SU-DHL-6 (cell line): ENCODE measurements at regions not wholly inside any gene's neighbourhood (a gene's known extent, or its start where the extent isn't known, plus 50 kb on each side); places are given as distances from the start of the nearest gene placed in this dataset.

Source experiments
- H2AFZ ChIP-seq: fragments of 200-600 bp; sonication (generic); 2 replicates; pipeline ENCODE4 v1.6.1; 2014; ENCODE audit warnings: low read depth, mild to moderate bottlenecking, moderate library complexity, mixed read lengths, antibody characterized with exemption, low read length; ENCODE audit not compliant: severe bottlenecking
- H3F3A ChIP-seq: fragments of 200-600 bp; shearing (Covaris generic); 2 replicates; pipeline ENCODE4 v1.6.0; 2016; ENCODE audit warnings: antibody characterized with exemption, mild to moderate bottlenecking; ENCODE audit not compliant: insufficient read depth
- H3K27ac ChIP-seq: fragments of 200-600 bp; sonication (generic); 2 replicates; pipeline ENCODE4 v1.5.1; 2016; ENCODE audit warnings: low read depth, mild to moderate bottlenecking, low read length, moderate library complexity, mixed read lengths
- H3K27me3 ChIP-seq: fragments of 200-600 bp; sonication (generic), shearing (Covaris generic); 2 replicates; pipeline ENCODE4 v1.6.0; 2014; ENCODE audit warnings: mild to moderate bottlenecking, low read length
- H3K36me3 ChIP-seq: fragments of 200-600 bp; sonication (generic); 2 replicates; pipeline ENCODE4 v1.6.1; 2014; ENCODE audit warnings: mild to moderate bottlenecking, low read length, mixed read lengths
- H3K4me2 ChIP-seq: fragments of 300-600, 200-600 bp; shearing (Covaris generic), sonication (generic); 2 replicates; pipeline ENCODE4 v1.6.0; 2014; ENCODE audit warnings: low read length, low read depth, mild to moderate bottlenecking; ENCODE audit not compliant: poor library complexity, severe bottlenecking
- H3K4me3 ChIP-seq: fragments of 200-600 bp; sonication (generic); 2 replicates; pipeline ENCODE4 v1.5.1; 2014; ENCODE audit warnings: antibody characterized with exemption, low read length, mild to moderate bottlenecking, mixed read lengths; ENCODE audit not compliant: insufficient read depth, poor library complexity, severe bottlenecking
- H3K79me2 ChIP-seq: fragments of 200-600 bp; sonication (generic); 2 replicates; pipeline ENCODE4 v1.6.1; 2014; ENCODE audit warnings: mild to moderate bottlenecking, low read length, moderate library complexity; ENCODE audit not compliant: insufficient read depth
- H3K9ac ChIP-seq: fragments of 200-600 bp; sonication (generic); 2 replicates; pipeline ENCODE4 v1.7.0; 2014; ENCODE audit warnings: mild to moderate bottlenecking, low read length
- H3K9me2 ChIP-seq: fragments of 200-600 bp; sonication (generic); replicated peaks from 2 replicates; pipeline ENCODE4 v1.6.1; 2014; ENCODE audit warnings: low read length; ENCODE audit not compliant: insufficient read depth
- H3K9me3 ChIP-seq: fragments of 200-600 bp; sonication (generic); 2 replicates; pipeline ENCODE4 v1.6.1; 2014; ENCODE audit warnings: low read length, mixed read lengths; ENCODE audit not compliant: insufficient read depth
- H4K20me1 ChIP-seq: fragments of 200-600 bp; sonication (generic); 2 replicates; pipeline ENCODE4 v1.6.1; 2014; ENCODE audit warnings: low read depth, mild to moderate bottlenecking, antibody characterized with exemption, low read length, moderate library complexity, mixed read lengths
- EZH2phosphoT487 ChIP-seq: fragments of 200-600 bp; sonication (generic), shearing (Covaris generic); conservative IDR thresholded peaks from 2 replicates; pipeline ENCODE4 v1.6.1; 2018; ENCODE audit warnings: mild to moderate bottlenecking, antibody characterized with exemption, low read length, moderate library complexity, mixed read lengths
- TF ChIP-seq, protein P1 (sequence below): fragments of 200-600 bp; sonication (generic); IDR thresholded peaks from one replicate; pipeline ENCODE4 v1.5.1; 2017; ENCODE audit warnings: antibody characterized with exemption, mild to moderate bottlenecking, low read length, moderate library complexity; ENCODE audit not compliant: insufficient read depth, poor library complexity, severe bottlenecking

DNA sequence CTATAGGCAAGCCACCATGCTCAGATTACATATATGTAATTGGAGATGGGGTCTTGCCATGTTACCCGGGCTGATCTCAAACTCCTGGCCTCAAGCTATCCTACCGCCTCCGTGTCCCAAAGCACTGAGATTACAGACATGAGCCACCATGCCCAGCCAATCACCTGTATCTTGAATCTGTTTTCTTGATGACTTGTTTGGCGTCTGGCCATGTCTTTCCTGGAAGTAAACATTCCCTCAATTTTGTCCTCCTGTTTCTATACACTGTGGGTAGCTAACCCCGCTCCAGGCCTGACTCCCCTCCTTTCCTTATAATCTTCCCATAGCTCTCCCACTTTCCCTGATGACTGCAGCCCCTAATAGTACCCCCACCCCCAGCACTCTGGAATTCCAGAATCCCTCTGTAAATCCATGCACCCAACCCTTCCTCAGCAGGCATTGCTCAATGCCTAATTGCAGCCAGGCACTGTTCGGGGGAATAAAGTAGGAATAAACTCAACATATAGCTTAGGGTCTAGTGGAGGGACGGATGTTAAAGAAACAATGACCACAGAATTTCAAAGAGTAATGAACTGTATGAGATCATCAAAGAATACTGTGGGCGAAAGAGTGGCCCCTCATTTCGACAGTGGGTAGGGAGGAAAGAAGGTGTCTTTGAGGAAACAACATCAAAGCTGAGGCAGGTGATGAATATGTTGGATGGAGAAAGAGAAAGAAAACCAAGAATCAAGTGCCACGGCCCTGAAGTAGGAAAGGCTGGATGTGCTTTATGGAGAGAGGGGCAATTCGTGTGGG lies 161.5 kb downstream of the ADSS2 start:
- H3K79me2 ChIP-seq, result no peaks in the 10 kb centered on the region
- no peaks in the 10 kb centered on the region for H3K27me3 ChIP-seq
- H3K27ac ChIP-seq, result no peak overlapping the region
- TF ChIP-seq EZH2phosphoT487, result no peak
- TF ChIP-seq, protein P1, sequence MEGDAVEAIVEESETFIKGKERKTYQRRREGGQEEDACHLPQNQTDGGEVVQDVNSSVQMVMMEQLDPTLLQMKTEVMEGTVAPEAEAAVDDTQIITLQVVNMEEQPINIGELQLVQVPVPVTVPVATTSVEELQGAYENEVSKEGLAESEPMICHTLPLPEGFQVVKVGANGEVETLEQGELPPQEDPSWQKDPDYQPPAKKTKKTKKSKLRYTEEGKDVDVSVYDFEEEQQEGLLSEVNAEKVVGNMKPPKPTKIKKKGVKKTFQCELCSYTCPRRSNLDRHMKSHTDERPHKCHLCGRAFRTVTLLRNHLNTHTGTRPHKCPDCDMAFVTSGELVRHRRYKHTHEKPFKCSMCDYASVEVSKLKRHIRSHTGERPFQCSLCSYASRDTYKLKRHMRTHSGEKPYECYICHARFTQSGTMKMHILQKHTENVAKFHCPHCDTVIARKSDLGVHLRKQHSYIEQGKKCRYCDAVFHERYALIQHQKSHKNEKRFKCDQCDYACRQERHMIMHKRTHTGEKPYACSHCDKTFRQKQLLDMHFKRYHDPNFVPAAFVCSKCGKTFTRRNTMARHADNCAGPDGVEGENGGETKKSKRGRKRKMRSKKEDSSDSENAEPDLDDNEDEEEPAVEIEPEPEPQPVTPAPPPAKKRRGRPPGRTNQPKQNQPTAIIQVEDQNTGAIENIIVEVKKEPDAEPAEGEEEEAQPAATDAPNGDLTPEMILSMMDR, result no peak
- no peaks in the 10 kb centered on the region for H4K20me1 ChIP-seq
- H3K9me2 ChIP-seq, result no peaks in the 10 kb centered on the region
- no peak overlapping the region for H3K4me3 ChIP-seq
- H3F3A ChIP-seq, result no peaks in the 10 kb centered on the region
- peaks cover 3% of the 10 kb centered on the region; the same call in 1 of the 2 replicates for H3K9me3 ChIP-seq
- no peak overlapping the region for H3K4me2 ChIP-seq
- no peak overlapping the region for H3K9ac ChIP-seq
- no peaks in the 10 kb centered on the region for H3K36me3 ChIP-seq
- H2AFZ ChIP-seq, result no peak overlapping the region

DNA sequence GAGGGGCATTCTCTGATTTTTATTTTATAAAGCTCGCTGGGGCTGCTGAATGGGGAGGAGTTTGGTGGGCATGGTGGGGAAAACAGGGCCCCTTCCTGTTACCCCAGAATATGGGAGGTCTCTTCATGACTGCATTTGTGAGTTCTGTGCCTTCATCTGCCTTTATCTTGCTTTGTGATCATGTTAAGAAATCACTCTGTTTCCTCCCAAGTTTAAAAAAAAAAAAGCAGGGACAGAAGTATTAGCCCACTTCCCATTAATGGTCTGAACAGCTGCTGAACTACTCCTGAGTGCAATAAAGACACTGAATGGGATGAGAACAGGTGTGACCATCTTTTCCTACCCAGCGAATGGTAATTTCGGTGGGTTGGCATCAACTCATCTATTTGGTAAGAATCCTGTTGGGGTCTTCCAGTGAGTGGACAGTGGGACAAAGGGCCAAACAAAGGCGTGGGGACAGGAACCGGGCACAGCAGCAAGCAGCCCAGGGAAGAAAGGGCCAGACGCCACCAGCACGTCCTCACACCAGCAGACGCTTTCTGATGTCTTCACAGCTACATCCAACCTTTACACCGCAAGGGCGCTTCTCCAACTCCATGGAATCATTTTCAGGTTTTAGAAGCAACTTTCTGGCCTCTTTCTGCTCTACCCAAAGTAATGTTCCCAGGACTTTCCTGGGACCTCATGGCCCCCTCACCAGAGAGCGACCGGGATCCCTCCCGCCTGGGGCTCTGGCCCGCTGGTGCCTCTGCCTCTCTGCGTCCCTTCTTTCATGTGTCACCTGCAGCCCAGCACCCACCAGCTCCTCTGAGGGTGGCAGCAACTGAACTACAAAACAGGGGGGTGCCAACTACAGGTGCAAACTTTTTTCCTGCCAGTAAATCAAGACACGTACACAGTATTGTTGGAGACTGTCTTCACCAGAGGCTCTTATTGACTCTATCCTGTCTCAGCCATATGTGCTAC lies 160.2 kb downstream of the ADSS2 start:
- H2AFZ ChIP-seq, result no peak overlapping the region
- peaks cover 3% of the 10 kb centered on the region; the same call in 1 of the 2 replicates for H3K9me3 ChIP-seq
- H3K9ac ChIP-seq, result no peak overlapping the region
- H3K79me2 ChIP-seq, result no peaks in the 10 kb centered on the region
- H3F3A ChIP-seq, result no peaks in the 10 kb centered on the region
- H3K27ac ChIP-seq, result no peak overlapping the region
- H4K20me1 ChIP-seq, result no peaks in the 10 kb centered on the region
- H3K27me3 ChIP-seq, result no peaks in the 10 kb centered on the region
- H3K4me2 ChIP-seq, result no peak overlapping the region
- TF ChIP-seq, protein P1, result no peak
- no peak for TF ChIP-seq EZH2phosphoT487
- no peaks in the 10 kb centered on the region for H3K36me3 ChIP-seq
- no peaks in the 10 kb centered on the region for H3K9me2 ChIP-seq
- no peak overlapping the region for H3K4me3 ChIP-seq

DNA sequence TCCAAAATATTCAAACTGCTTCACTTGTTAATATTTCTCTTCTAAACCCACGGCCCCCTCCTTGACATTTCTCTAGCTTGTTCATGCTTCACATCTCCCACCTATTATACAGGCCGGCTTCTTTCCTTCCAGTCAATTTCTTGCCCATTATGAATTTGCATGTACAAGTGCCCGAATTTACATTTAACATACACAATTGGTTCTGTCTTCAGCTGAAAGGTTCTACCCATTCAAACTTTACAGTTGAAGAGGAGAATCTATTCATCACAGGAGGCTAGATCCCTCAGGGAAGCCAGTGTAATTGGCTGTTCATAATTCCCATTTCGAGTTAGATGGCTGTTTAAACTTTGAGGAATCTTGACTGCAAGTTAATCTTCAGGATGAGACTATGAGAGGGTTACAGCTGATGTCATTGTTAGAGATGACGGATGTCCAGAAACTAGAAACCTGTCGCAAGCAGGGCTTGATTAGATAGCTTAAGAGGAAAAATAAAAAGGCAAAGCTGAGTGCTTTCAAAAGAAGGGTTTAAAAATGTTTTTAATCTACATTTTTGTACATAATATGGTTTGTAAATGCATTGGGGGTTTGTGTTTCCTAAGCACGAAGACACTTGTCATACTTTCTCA lies 157.0 kb downstream of the ADSS2 start:
- H3K9ac ChIP-seq, result no peak overlapping the region
- no peak for TF ChIP-seq EZH2phosphoT487
- TF ChIP-seq, protein P1, result no peak

More for the DNA sequence above, 157.0 kb downstream of the ADSS2 start:
- Histone ChIP-seq H3K4me2 (no peak overlapping the region), H3K9me2 (no peaks in the 10 kb centered on the region), H3K79me2 (no peaks in the 10 kb centered on the region), H2AFZ (no peak overlapping the region), H3F3A (no peaks in the 10 kb centered on the region), H3K27me3 (no peaks in the 10 kb centered on the region), H3K4me3 (no peak overlapping the region), H3K36me3 (no peaks in the 10 kb centered on the region), H3K27ac (no peak overlapping the region), H3K9me3 (no peaks in the 10 kb centered on the region), H4K20me1 (no peaks in the 10 kb centered on the region)
